Activated T-helper 17 cell treated with anti-CD3 and anti-CD28 coated beads, Interleukin-2, amount 50 U/mL, for 72 hours (primary cell): ENCODE measurements at regions not wholly inside any gene's neighbourhood (a gene's known extent, or its start where the extent isn't known, plus 50 kb on each side); places are given as distances from the start of the nearest gene placed in this dataset.

Source experiments
- ATAC-seq: fragments of 150-1000 bp; cut with Tn5 transposase; replicated peaks from 2 replicates; pipeline ENCODE4 v1.10.0; 2021; ENCODE audit warnings: mild to moderate bottlenecking, moderate library complexity
- H3K27ac Mint-ChIP-seq: one replicate; pipeline ENCODE4 v1.8.0; 2022; ENCODE audit warnings: mixed read lengths
- H3K27me3 Mint-ChIP-seq: one replicate; pipeline ENCODE4 v1.8.0; 2022; ENCODE audit warnings: mixed read lengths
- H3K36me3 Mint-ChIP-seq: one replicate; pipeline ENCODE4 v1.8.0; 2022; ENCODE audit warnings: low read depth, mild to moderate bottlenecking, mixed read lengths
- H3K4me1 Mint-ChIP-seq: one replicate; pipeline ENCODE4 v1.8.0; 2022; ENCODE audit warnings: mixed read lengths
- H3K4me3 Mint-ChIP-seq: one replicate; pipeline ENCODE4 v1.8.0; 2022; ENCODE audit warnings: mild to moderate bottlenecking, mixed read lengths
- H3K9me3 Mint-ChIP-seq: one replicate; pipeline ENCODE4 v1.8.0; 2022; ENCODE audit warnings: mixed read lengths

GRCh38 chr15:70420086-70420947 is 322.6 kb upstream of the TLE3 start:
- Mint-ChIP-seq H3K9me3 (no peaks in the 10 kb centered on the region), H3K4me1 (peaks cover 15% of the 10 kb centered on the region), H3K4me3 (no peak overlapping the region), H3K27ac (no peak overlapping the region), H3K27me3 (peaks cover 3% of the 10 kb centered on the region), H3K36me3 (no peaks in the 10 kb centered on the region)
- ATAC-seq, result no peak

DNA sequence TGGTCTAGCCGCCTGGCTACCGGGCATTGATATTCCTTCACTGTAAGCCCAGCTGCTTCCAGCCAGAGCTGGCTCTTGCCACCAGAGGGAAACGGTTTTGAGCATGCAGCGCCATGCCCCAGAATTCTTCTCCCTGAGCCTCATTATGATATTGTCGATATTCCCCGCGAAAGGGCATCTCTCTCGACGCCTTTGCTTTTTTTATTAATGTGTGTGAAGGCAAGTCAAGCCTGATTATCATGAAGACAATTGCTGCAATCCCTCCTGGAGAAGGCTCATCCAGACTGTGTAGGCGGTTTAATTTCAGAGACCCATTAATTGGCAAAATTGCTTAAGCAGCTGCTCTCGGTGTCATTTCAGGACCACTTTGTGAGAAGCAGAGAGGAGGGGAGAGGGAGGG is 321.2 kb upstream of the TLE3 start:
- ATAC-seq, result no peak
- H3K36me3 Mint-ChIP-seq, result no peaks in the 10 kb centered on the region
- peaks cover 2% of the 10 kb centered on the region for H3K4me1 Mint-ChIP-seq
- H3K27me3 Mint-ChIP-seq, result peaks cover 3% of the 10 kb centered on the region
- H3K27ac Mint-ChIP-seq, result no peak overlapping the region
- no peaks in the 10 kb centered on the region for H3K9me3 Mint-ChIP-seq
- H3K4me3 Mint-ChIP-seq, result no peak overlapping the region

- H3K27me3 Mint-ChIP-seq, result peaks cover 3% of the 10 kb centered on the region
- H3K9me3 Mint-ChIP-seq, result no peaks in the 10 kb centered on the region
- no peak for ATAC-seq
- no peak overlapping the region for H3K27ac Mint-ChIP-seq
- no peaks in the 10 kb centered on the region for H3K36me3 Mint-ChIP-seq
- H3K4me3 Mint-ChIP-seq, result no peak overlapping the region
- no peaks in the 10 kb centered on the region for H3K4me1 Mint-ChIP-seq
Observed at GRCh38 chr15:70417535-70417934, 319.8 kb upstream of the TLE3 start.

GRCh38 chr15:70416829-70417228 is 319.1 kb upstream of the TLE3 start:
- no peaks in the 10 kb centered on the region for H3K36me3 Mint-ChIP-seq
- H3K27ac Mint-ChIP-seq, result no peak overlapping the region
- H3K4me1 Mint-ChIP-seq, result no peaks in the 10 kb centered on the region
- no peak overlapping the region for H3K4me3 Mint-ChIP-seq
- ATAC-seq, result no peak
- H3K27me3 Mint-ChIP-seq, result peaks cover 3% of the 10 kb centered on the region
- H3K9me3 Mint-ChIP-seq, result no peaks in the 10 kb centered on the region

DNA sequence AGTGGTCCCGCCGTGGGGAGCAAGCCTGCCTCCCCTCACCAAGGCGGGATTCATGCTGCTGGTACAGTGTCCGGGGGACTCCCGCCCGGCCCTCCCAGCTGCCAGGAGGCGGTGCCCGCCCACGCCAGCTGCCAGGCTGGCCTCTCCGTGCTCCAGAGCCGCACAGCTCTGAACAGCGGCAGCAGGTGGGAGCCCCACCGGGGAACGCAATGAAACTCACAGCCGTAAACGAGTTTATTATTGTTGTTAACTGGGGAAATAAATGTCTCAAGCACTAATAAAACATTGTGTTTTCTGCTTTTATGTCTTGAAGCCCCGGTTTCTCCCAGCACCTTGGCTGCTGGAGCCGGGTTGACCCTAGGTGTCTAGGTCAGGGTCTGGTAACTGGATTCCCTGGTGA is 317.7 kb upstream of the TLE3 start:
- no peaks in the 10 kb centered on the region for H3K36me3 Mint-ChIP-seq
- no peaks in the 10 kb centered on the region for H3K9me3 Mint-ChIP-seq
- peaks cover 3% of the 10 kb centered on the region for H3K27me3 Mint-ChIP-seq
- H3K4me1 Mint-ChIP-seq, result no peaks in the 10 kb centered on the region
- H3K27ac Mint-ChIP-seq, result no peak overlapping the region
- ATAC-seq, result no peak
- H3K4me3 Mint-ChIP-seq, result no peak overlapping the region

GRCh38 chr15:70414626-70415025 is 316.9 kb upstream of the TLE3 start:
- ATAC-seq, result no peak
- H3K4me3 Mint-ChIP-seq, result no peak overlapping the region
- peaks cover 3% of the 10 kb centered on the region for H3K27me3 Mint-ChIP-seq
- no peaks in the 10 kb centered on the region for H3K36me3 Mint-ChIP-seq
- no peaks in the 10 kb centered on the region for H3K4me1 Mint-ChIP-seq
- no peaks in the 10 kb centered on the region for H3K9me3 Mint-ChIP-seq
- H3K27ac Mint-ChIP-seq, result no peak overlapping the region

GRCh38 chr15:70412794-70413193 is 315.1 kb upstream of the TLE3 start:
- no peak overlapping the region for H3K27ac Mint-ChIP-seq
- no peaks in the 10 kb centered on the region for H3K36me3 Mint-ChIP-seq

GRCh38 chr15:70411143-70411863 is 313.6 kb upstream of the TLE3 start:
- Mint-ChIP-seq H3K4me3 (no peak overlapping the region), H3K36me3 (no peaks in the 10 kb centered on the region), H3K27me3 (no peaks in the 10 kb centered on the region), H3K4me1 (no peaks in the 10 kb centered on the region), H3K27ac (no peak overlapping the region), H3K9me3 (peaks cover 5% of the 10 kb centered on the region)
- ATAC-seq, result no peak

More at GRCh38 chr15:70412794-70413193, 315.1 kb upstream of the TLE3 start:
- Mint-ChIP-seq H3K4me1 (no peaks in the 10 kb centered on the region), H3K4me3 (no peak overlapping the region), H3K9me3 (peaks cover 5% of the 10 kb centered on the region), H3K27me3 (peaks cover under 1% of the 10 kb centered on the region)
- no peak for ATAC-seq

DNA sequence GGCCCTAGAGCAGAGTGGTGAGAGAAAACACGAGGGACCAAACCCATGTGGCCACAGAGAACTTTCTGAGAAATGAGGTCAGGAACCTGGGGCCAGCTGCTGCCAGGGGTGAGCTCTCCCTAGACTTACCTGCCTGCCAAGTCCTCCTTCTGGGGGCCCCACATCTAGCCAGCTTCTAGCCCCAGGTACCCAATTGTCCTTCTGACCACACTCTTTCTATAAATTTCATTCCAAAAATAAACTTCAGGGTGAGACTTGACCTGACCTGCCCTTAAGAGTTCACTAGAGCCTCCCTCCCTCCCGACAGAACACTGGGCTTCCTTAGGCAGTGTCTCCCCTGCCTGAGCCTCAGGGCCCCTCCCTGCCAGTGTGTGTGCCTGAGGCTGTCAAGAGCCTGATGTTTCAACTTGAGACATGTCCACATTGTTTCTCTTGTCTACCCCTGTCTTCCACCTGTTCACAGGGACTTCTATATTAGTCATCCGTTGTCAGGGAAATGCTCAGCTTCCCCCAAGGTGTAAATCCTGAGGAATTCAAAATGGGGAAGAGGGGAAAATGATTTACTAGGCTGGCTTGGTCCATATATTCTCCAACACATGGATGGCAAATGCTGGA is 312.8 kb upstream of the TLE3 start:
- Mint-ChIP-seq H3K27ac (no peak overlapping the region), H3K36me3 (no peaks in the 10 kb centered on the region), H3K4me3 (no peak overlapping the region), H3K9me3 (peaks cover 5% of the 10 kb centered on the region), H3K27me3 (no peaks in the 10 kb centered on the region), H3K4me1 (no peaks in the 10 kb centered on the region)
- ATAC-seq, result no peak

DNA sequence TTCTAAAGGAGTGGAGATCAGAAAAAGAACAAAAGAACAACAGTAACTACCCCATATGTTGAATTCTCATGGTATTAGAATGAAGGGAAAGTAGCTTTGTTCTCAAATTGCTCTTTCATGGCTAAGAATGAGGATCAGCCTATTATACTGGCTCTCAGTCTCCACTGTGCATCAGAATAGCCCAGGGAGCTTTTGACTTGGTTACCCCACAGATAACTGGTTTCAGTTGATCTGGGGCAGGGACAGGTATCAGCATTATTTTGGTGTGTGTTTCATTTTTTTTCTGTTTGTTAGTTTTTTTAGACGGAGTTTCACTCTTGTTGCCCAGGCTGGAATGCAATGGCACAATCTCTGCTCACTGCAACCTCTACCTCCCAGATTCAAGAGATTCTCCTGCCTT is 311.7 kb upstream of the TLE3 start:
- Mint-ChIP-seq H3K4me1 (no peaks in the 10 kb centered on the region), H3K36me3 (no peaks in the 10 kb centered on the region), H3K4me3 (no peak overlapping the region), H3K27ac (no peak overlapping the region), H3K27me3 (peaks cover 3% of the 10 kb centered on the region), H3K9me3 (peaks cover 5% of the 10 kb centered on the region)
- no peak for ATAC-seq

DNA sequence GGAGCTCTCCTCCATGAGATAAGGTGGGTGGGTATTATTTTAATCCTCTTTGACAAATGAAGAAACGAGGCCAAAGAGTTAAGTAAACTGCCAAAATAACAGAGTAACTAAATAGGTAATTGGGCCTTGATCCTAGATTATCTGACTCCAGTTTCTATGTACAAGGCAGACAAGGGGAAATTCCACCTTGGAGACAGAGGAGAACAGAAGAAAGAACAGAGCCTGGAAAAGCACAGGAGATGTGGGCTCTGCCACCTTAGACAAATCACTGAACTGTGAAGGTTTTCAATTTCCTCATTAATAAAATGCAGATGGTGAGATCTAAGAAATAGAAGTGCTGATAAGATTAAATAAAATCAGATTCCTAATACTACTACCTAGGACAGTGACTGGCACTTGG is 310.2 kb upstream of the TLE3 start:
- Mint-ChIP-seq H3K27me3 (peaks cover 3% of the 10 kb centered on the region), H3K36me3 (no peaks in the 10 kb centered on the region), H3K27ac (no peak overlapping the region)

DNA sequence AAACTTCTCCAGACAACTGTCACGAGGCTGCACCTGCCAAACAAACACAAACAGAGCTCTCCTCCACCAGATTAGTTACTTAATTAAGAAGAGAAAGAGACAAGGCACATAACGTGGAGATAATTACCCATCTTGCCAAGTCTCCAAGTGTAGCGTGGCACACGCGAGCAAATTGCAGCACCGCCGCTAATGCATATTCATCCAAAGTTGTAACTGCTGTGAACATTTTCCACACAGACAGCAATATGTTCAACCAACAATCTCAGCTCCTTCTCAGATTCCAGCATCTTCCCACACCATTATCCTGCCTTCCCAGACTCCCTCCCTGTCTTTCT is 309.6 kb upstream of the TLE3 start:
- Mint-ChIP-seq H3K27me3 (peaks cover 8% of the 10 kb centered on the region), H3K4me1 (no peaks in the 10 kb centered on the region), H3K27ac (no peak overlapping the region), H3K4me3 (no peak overlapping the region), H3K9me3 (peaks cover 5% of the 10 kb centered on the region), H3K36me3 (no peaks in the 10 kb centered on the region)
- ATAC-seq, result no peak

More for the DNA sequence above, 310.2 kb upstream of the TLE3 start:
- no peaks in the 10 kb centered on the region for H3K4me1 Mint-ChIP-seq
- ATAC-seq, result no peak
- H3K9me3 Mint-ChIP-seq, result peaks cover 5% of the 10 kb centered on the region
- H3K4me3 Mint-ChIP-seq, result no peak overlapping the region

GRCh38 chr15:70406617-70407335 is 309.1 kb upstream of the TLE3 start:
- Mint-ChIP-seq H3K27ac (no peak overlapping the region), H3K9me3 (peaks cover 5% of the 10 kb centered on the region), H3K36me3 (no peaks in the 10 kb centered on the region), H3K4me1 (no peaks in the 10 kb centered on the region), H3K27me3 (peaks cover 10% of the 10 kb centered on the region), H3K4me3 (no peak overlapping the region)
- ATAC-seq, result no peak

DNA sequence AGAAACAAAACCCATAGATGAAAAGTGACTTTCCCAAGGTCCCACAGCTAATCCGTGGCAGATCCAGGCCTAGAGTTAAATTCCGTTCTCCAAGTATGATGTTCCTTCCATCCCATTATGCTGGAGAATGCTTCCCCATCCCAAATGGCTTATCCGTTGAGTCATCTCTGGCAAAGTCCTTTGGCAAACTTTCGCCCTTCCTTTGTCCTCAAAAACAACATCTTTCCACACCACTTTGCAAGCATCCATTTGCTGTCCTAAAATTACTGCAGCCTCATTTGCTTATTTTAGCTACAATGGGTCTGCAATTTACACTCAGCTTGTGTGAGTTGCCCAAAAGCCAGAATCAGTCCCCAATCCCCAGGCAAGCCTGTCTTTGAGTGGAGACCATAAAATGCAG is 304.0 kb upstream of the TLE3 start:
- no peaks in the 10 kb centered on the region for H3K9me3 Mint-ChIP-seq

More for the DNA sequence above, 304.0 kb upstream of the TLE3 start:
- Mint-ChIP-seq H3K27me3 (peaks cover 13% of the 10 kb centered on the region), H3K27ac (no peak overlapping the region), H3K4me3 (no peak overlapping the region), H3K4me1 (no peaks in the 10 kb centered on the region), H3K36me3 (no peaks in the 10 kb centered on the region)
- no peak for ATAC-seq
